ENCODE measurements at regions not wholly inside any gene's neighbourhood (a gene's known extent, or its start where the extent isn't known, plus 50 kb on each side); places are given as distances from the start of the nearest gene placed in this dataset.

DNA sequence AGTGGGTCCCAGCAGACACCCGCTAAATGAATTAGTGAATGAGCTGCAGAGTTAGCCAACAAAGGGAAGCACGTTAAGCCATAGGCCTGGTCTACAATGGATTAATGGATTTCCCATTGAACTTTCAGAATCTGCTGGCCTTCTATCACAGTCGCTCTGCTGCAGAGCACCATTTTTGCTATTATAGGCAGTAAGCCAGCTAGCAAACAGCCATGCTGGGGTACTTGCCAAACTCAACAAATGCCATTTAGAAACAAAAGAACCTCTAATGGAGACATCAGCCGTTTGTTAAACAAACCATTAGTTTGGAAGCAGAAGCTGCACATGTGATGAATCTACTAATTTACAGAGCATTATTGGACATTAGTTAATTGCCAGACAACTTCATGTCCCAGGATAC lies 181.1 kb upstream of the STXBP6 start:
- TF ChIP-seq CTCF (IDR thresholded peaks at IDR 0.05), result no peak
- no peak for TF ChIP-seq POLR2A (IDR thresholded peaks at IDR 0.05)
- TF ChIP-seq POLR2AphosphoS5 (IDR thresholded peaks at IDR 0.05), result no peak
- TF ChIP-seq EP300 (IDR thresholded peaks at IDR 0.05), result no peak

All from suprapubic skin (tissue), 4 donors.